GM23338 (cell line): ENCODE measurements at regions not wholly inside any gene's neighbourhood (a gene's known extent, or its start where the extent isn't known, plus 50 kb on each side); places are given as distances from the start of the nearest gene placed in this dataset.

Experiments
- ATAC-seq: fragments of 200-7000 bp; cut with Tn5 transposase; 3 replicates; pipeline ENCODE4 v1.9.1; 2020
- DNase-seq: peaks from one replicate; pipeline ENCODE4 v3.0.0-alpha.2; 2015; ENCODE audit warnings: low spot score
- H2AFZ ChIP-seq: fragments of 200-600 bp; sonication (generic); 2 replicates; pipeline ENCODE4 v1.8.0; 2016; ENCODE audit warnings: antibody characterized with exemption, mild to moderate bottlenecking, moderate library complexity
- H3F3A ChIP-seq: fragments of 200-600 bp; sonication (generic); replicated peaks from 2 replicates; pipeline ENCODE4 v1.8.0; 2017; ENCODE audit warnings: antibody characterized with exemption, mixed run types, low read depth
- H3K27ac ChIP-seq: fragments of 200-600 bp; sonication (generic); 2 replicates; pipeline ENCODE4 v1.6.1; 2016; ENCODE audit warnings: low read depth
- H3K27me3 ChIP-seq: fragments of 200-600 bp; sonication (generic); 2 replicates; pipeline ENCODE4 v1.8.0; 2016; ENCODE audit warnings: mild to moderate bottlenecking, mixed run types, moderate library complexity; ENCODE audit not compliant: insufficient read depth
- H3K36me3 ChIP-seq: fragments of 200-600 bp; sonication (generic); 2 replicates; pipeline ENCODE4 v1.8.0; 2016; ENCODE audit warnings: mild to moderate bottlenecking; ENCODE audit not compliant: insufficient read depth
- H3K4me1 ChIP-seq: fragments of 200-600 bp; sonication (generic); 2 replicates; pipeline ENCODE4 v1.8.0; 2016; ENCODE audit warnings: mild to moderate bottlenecking, moderate library complexity; ENCODE audit not compliant: insufficient read depth
- H3K4me2 ChIP-seq: fragments of 200-600 bp; sonication (generic); 2 replicates; pipeline ENCODE4 v1.7.1; 2017; ENCODE audit warnings: mixed run types
- H3K4me3 ChIP-seq: fragments of 200-600 bp; sonication (generic); 2 replicates; pipeline ENCODE4 v1.6.1; 2016; ENCODE audit warnings: mixed run types
- H3K79me2 ChIP-seq: fragments of 200-600 bp; sonication (generic); replicated peaks from 2 replicates; pipeline ENCODE4 v1.8.0; 2017; ENCODE audit warnings: mild to moderate bottlenecking; ENCODE audit not compliant: insufficient read depth
- H3K9me2 ChIP-seq: fragments of 200-600 bp; sonication (generic); 2 replicates; pipeline ENCODE4 v1.8.0; 2017; ENCODE audit not compliant: insufficient read depth
- H4K20me1 ChIP-seq: fragments of 200-600 bp; sonication (generic); replicated peaks from 2 replicates; pipeline ENCODE4 v1.8.0; 2017; ENCODE audit warnings: mild to moderate bottlenecking; ENCODE audit not compliant: insufficient read depth
- H3K27ac Mint-ChIP-seq: 2 replicates; pipeline ENCODE4 v1.8.0; 2020; ENCODE audit warnings: inconsistent platforms, mild to moderate bottlenecking, moderate library complexity, mixed read lengths
- H3K27me3 Mint-ChIP-seq: 3 replicates; pipeline ENCODE4 v1.8.0; 2022; ENCODE audit warnings: low read depth, mild to moderate bottlenecking, moderate library complexity, mixed read lengths, inconsistent platforms; ENCODE audit not compliant: insufficient read depth, poor library complexity
- H3K36me3 Mint-ChIP-seq: 3 replicates; pipeline ENCODE4 v1.8.0; 2021; ENCODE audit warnings: low read depth, mild to moderate bottlenecking, inconsistent platforms, moderate library complexity, mixed read lengths
- H3K4me1 Mint-ChIP-seq: 3 replicates; pipeline ENCODE4 v1.8.0; 2020; ENCODE audit warnings: mild to moderate bottlenecking, inconsistent platforms, mixed read lengths
- H3K4me3 Mint-ChIP-seq: 3 replicates; pipeline ENCODE4 v1.8.0; 2021; ENCODE audit warnings: moderate library complexity, mild to moderate bottlenecking, inconsistent platforms, mixed read lengths
- H3K9me3 Mint-ChIP-seq: 3 replicates; pipeline ENCODE4 v1.8.0; 2020; ENCODE audit warnings: moderate library complexity, mild to moderate bottlenecking, inconsistent platforms, mixed read lengths
- CREB1 ChIP-seq: fragments of 250-450 bp; sonication (Bioruptor Pico); IDR thresholded peaks from 2 replicates; pipeline ENCODE4 v1.5.0; 2020; ENCODE audit warnings: low read depth, mild to moderate bottlenecking, moderate library complexity
- CTCF ChIP-seq, 2 experiments: fragments of 200-600 bp in 1 of 2; sonication (generic) in 1 of 2; conservative IDR thresholded peaks; 2 replicates each; pipeline versions ENCODE4 v1.5.1 to v1.6.1; 2016 to 2017; ENCODE audit warnings: antibody characterized with exemption in 2 of 2, low read depth in 2 of 2, mild to moderate bottlenecking in 2 of 2, moderate library complexity in 1 of 2
- ETS1 ChIP-seq: IDR thresholded peaks from 2 replicates; pipeline ENCODE4 v1.6.1; 2016; ENCODE audit warnings: antibody characterized with exemption
- EZH2 ChIP-seq: fragments of 200-600 bp; sonication (generic); IDR thresholded peaks from one replicate; pipeline ENCODE4 v1.8.0; 2017; ENCODE audit warnings: antibody characterized with exemption, mild to moderate bottlenecking, low read depth; ENCODE audit not compliant: unreplicated experiment
- EZH2phosphoT487 ChIP-seq: fragments of 200-600 bp; sonication (generic); IDR thresholded peaks from one replicate; pipeline ENCODE4 v1.8.1; 2018; ENCODE audit warnings: antibody characterized with exemption; ENCODE audit not compliant: unreplicated experiment
- NANOG ChIP-seq: IDR thresholded peaks from 2 replicates; pipeline ENCODE4 v1.6.1; 2016; ENCODE audit warnings: antibody characterized with exemption, borderline replicate concordance
- POLR2AphosphoS5 ChIP-seq: IDR thresholded peaks from 2 replicates; pipeline ENCODE4 v1.6.1; 2016; ENCODE audit warnings: antibody characterized with exemption, low read depth
- STAT1 ChIP-seq: IDR thresholded peaks from one replicate; pipeline ENCODE4 v1.6.1; 2016; ENCODE audit warnings: antibody characterized with exemption; ENCODE audit not compliant: unreplicated experiment
- ZNF331 ChIP-seq: fragments of 250-450 bp; sonication (Bioruptor Pico); IDR thresholded peaks from 2 replicates; pipeline ENCODE4 v1.5.0; 2020; ENCODE audit warnings: low read depth, mild to moderate bottlenecking, moderate library complexity
- TF ChIP-seq, protein P1 (sequence below): fragments of 250-450 bp; sonication (Bioruptor Pico); IDR thresholded peaks from 2 replicates; pipeline ENCODE4 v1.5.0; 2020; ENCODE audit warnings: mild to moderate bottlenecking, moderate library complexity
- TF ChIP-seq, protein P2 (sequence below): IDR thresholded peaks from one replicate; pipeline ENCODE4 v1.6.1; 2018; ENCODE audit warnings: antibody characterized with exemption; ENCODE audit not compliant: unreplicated experiment

DNA sequence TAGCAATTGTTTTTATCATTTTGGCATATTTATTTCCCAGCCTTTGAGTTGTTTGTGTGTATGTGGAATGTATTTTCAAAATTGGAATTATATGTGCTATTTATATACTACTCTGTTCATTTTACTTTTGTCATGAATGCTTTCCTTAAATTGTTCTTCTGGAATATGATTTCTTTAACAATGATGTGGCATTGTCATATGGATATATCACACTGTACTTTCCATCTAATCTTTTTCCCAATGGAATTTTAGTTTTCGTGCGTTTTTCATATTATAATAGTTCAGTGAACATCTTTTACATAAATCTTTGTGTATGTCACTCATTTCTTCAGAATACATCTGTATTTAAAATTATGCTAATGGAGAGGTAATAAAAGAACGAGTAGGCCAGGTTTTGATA, 980.1 kb upstream of the WWC1 start:
- Histone ChIP-seq H3K9me2 (no peaks in the 10 kb centered on the region), H3K27me3 (no peaks in the 10 kb centered on the region), H3K27ac (no peak overlapping the region), H3K4me1 (peaks cover 6% of the 10 kb centered on the region; the same call in 1 of the 2 replicates), H3K79me2 (no peaks in the 10 kb centered on the region), H3K36me3 (no peaks in the 10 kb centered on the region), H4K20me1 (no peaks in the 10 kb centered on the region), H2AFZ (no peak overlapping the region), H3K4me2 (no peak overlapping the region), H3F3A (no peaks in the 10 kb centered on the region), H3K4me3 (no peak overlapping the region)
- Mint-ChIP-seq H3K4me1 (peaks cover 12% of the 10 kb centered on the region), H3K36me3 (no peaks in the 10 kb centered on the region), H3K4me3 (no peak overlapping the region), H3K27me3 (peaks cover 3% of the 10 kb centered on the region), H3K27ac (no peak overlapping the region), H3K9me3 (no peaks in the 10 kb centered on the region)
- no peak for DNase-seq
- TF ChIP-seq EZH2 (no peak), STAT1 (no peak), CREB1 (CRISPR knock-in tag) (no peak), POLR2AphosphoS5 (no peak), ZNF331 (CRISPR knock-in tag) (no peak), EZH2phosphoT487 (no peak), CTCF (conservative IDR thresholded peaks at IDR 0.05; ENCODE audit: low read depth in 2 of 2) (no peak), NANOG (no peak), ETS1 (no peak)
- TF ChIP-seq, protein P1, sequence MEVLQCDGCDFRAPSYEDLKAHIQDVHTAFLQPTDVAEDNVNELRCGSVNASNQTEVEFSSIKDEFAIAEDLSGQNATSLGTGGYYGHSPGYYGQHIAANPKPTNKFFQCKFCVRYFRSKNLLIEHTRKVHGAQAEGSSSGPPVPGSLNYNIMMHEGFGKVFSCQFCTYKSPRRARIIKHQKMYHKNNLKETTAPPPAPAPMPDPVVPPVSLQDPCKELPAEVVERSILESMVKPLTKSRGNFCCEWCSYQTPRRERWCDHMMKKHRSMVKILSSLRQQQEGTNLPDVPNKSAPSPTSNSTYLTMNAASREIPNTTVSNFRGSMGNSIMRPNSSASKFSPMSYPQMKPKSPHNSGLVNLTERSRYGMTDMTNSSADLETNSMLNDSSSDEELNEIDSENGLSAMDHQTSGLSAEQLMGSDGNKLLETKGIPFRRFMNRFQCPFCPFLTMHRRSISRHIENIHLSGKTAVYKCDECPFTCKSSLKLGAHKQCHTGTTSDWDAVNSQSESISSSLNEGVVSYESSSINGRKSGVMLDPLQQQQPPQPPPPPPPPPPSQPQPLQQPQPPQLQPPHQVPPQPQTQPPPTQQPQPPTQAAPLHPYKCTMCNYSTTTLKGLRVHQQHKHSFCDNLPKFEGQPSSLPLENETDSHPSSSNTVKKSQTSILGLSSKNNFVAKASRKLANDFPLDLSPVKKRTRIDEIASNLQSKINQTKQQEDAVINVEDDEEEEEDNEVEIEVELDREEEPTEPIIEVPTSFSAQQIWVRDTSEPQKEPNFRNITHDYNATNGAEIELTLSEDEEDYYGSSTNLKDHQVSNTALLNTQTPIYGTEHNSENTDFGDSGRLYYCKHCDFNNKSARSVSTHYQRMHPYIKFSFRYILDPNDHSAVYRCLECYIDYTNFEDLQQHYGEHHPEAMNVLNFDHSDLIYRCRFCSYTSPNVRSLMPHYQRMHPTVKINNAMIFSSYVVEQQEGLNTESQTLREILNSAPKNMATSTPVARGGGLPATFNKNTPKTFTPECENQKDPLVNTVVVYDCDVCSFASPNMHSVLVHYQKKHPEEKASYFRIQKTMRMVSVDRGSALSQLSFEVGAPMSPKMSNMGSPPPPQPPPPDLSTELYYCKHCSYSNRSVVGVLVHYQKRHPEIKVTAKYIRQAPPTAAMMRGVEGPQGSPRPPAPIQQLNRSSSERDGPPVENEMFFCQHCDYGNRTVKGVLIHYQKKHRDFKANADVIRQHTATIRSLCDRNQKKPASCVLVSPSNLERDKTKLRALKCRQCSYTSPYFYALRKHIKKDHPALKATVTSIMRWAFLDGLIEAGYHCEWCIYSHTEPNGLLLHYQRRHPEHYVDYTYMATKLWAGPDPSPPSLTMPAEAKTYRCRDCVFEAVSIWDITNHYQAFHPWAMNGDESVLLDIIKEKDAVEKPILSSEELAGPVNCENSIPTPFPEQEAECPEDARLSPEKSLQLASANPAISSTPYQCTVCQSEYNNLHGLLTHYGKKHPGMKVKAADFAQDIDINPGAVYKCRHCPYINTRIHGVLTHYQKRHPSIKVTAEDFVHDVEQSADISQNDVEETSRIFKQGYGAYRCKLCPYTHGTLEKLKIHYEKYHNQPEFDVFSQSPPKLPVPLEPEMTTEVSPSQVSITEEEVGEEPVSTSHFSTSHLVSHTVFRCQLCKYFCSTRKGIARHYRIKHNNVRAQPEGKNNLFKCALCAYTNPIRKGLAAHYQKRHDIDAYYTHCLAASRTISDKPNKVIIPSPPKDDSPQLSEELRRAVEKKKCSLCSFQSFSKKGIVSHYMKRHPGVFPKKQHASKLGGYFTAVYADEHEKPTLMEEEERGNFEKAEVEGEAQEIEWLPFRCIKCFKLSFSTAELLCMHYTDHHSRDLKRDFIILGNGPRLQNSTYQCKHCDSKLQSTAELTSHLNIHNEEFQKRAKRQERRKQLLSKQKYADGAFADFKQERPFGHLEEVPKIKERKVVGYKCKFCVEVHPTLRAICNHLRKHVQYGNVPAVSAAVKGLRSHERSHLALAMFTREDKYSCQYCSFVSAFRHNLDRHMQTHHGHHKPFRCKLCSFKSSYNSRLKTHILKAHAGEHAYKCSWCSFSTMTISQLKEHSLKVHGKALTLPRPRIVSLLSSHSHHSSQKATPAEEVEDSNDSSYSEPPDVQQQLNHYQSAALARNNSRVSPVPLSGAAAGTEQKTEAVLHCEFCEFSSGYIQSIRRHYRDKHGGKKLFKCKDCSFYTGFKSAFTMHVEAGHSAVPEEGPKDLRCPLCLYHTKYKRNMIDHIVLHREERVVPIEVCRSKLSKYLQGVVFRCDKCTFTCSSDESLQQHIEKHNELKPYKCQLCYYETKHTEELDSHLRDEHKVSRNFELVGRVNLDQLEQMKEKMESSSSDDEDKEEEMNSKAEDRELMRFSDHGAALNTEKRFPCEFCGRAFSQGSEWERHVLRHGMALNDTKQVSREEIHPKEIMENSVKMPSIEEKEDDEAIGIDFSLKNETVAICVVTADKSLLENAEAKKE (CRISPR knock-in tag) = no peak
- TF ChIP-seq, protein P2, sequence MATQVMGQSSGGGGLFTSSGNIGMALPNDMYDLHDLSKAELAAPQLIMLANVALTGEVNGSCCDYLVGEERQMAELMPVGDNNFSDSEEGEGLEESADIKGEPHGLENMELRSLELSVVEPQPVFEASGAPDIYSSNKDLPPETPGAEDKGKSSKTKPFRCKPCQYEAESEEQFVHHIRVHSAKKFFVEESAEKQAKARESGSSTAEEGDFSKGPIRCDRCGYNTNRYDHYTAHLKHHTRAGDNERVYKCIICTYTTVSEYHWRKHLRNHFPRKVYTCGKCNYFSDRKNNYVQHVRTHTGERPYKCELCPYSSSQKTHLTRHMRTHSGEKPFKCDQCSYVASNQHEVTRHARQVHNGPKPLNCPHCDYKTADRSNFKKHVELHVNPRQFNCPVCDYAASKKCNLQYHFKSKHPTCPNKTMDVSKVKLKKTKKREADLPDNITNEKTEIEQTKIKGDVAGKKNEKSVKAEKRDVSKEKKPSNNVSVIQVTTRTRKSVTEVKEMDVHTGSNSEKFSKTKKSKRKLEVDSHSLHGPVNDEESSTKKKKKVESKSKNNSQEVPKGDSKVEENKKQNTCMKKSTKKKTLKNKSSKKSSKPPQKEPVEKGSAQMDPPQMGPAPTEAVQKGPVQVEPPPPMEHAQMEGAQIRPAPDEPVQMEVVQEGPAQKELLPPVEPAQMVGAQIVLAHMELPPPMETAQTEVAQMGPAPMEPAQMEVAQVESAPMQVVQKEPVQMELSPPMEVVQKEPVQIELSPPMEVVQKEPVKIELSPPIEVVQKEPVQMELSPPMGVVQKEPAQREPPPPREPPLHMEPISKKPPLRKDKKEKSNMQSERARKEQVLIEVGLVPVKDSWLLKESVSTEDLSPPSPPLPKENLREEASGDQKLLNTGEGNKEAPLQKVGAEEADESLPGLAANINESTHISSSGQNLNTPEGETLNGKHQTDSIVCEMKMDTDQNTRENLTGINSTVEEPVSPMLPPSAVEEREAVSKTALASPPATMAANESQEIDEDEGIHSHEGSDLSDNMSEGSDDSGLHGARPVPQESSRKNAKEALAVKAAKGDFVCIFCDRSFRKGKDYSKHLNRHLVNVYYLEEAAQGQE = no peak
- no peak for ATAC-seq
